ENCODE measurements at regions not wholly inside any gene's neighbourhood (a gene's known extent, or its start where the extent isn't known, plus 50 kb on each side); places are given as distances from the start of the nearest gene placed in this dataset.

DNA sequence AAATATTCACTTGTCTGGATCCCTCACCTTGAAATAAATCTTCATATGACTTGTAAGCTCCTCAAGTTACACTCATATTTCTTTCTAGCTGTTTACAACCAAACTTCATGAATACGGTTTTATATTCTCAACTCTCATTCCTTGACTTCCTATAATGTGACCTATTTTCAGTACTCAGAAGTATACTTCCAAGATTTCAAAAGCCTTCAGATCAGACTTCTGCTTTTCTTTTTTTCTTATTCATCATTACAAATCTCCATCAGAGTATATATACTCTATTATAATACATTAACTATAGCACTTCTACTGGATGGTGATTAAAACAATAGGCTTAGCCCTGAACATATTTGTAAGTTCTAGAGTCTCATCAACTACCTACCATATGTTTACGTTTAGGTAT, 123.6 kb upstream of the ALCAM start:
- TF ChIP-seq, protein P1, sequence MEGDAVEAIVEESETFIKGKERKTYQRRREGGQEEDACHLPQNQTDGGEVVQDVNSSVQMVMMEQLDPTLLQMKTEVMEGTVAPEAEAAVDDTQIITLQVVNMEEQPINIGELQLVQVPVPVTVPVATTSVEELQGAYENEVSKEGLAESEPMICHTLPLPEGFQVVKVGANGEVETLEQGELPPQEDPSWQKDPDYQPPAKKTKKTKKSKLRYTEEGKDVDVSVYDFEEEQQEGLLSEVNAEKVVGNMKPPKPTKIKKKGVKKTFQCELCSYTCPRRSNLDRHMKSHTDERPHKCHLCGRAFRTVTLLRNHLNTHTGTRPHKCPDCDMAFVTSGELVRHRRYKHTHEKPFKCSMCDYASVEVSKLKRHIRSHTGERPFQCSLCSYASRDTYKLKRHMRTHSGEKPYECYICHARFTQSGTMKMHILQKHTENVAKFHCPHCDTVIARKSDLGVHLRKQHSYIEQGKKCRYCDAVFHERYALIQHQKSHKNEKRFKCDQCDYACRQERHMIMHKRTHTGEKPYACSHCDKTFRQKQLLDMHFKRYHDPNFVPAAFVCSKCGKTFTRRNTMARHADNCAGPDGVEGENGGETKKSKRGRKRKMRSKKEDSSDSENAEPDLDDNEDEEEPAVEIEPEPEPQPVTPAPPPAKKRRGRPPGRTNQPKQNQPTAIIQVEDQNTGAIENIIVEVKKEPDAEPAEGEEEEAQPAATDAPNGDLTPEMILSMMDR (IDR thresholded peaks at IDR 0.05; ENCODE audit: poor library complexity, severe bottlenecking), result no peak
- TF ChIP-seq POLR2AphosphoS5 (IDR thresholded peaks at IDR 0.05) (no peak), MXI1 (conservative IDR thresholded peaks at IDR 0.05; ENCODE audit: poor library complexity, severe bottlenecking) (no peak), RAD21 (conservative IDR thresholded peaks at IDR 0.05) (no peak), EP300 (conservative IDR thresholded peaks at IDR 0.05; ENCODE audit: poor library complexity, severe bottlenecking) (no peak)
- TF ChIP-seq, protein P2, sequence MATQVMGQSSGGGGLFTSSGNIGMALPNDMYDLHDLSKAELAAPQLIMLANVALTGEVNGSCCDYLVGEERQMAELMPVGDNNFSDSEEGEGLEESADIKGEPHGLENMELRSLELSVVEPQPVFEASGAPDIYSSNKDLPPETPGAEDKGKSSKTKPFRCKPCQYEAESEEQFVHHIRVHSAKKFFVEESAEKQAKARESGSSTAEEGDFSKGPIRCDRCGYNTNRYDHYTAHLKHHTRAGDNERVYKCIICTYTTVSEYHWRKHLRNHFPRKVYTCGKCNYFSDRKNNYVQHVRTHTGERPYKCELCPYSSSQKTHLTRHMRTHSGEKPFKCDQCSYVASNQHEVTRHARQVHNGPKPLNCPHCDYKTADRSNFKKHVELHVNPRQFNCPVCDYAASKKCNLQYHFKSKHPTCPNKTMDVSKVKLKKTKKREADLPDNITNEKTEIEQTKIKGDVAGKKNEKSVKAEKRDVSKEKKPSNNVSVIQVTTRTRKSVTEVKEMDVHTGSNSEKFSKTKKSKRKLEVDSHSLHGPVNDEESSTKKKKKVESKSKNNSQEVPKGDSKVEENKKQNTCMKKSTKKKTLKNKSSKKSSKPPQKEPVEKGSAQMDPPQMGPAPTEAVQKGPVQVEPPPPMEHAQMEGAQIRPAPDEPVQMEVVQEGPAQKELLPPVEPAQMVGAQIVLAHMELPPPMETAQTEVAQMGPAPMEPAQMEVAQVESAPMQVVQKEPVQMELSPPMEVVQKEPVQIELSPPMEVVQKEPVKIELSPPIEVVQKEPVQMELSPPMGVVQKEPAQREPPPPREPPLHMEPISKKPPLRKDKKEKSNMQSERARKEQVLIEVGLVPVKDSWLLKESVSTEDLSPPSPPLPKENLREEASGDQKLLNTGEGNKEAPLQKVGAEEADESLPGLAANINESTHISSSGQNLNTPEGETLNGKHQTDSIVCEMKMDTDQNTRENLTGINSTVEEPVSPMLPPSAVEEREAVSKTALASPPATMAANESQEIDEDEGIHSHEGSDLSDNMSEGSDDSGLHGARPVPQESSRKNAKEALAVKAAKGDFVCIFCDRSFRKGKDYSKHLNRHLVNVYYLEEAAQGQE (IDR thresholded peaks at IDR 0.05; ENCODE audit: borderline replicate concordance), result no peak
